Sigmoid colon (tissue), 4 donors: ENCODE measurements at regions not wholly inside any gene's neighbourhood (a gene's known extent, or its start where the extent isn't known, plus 50 kb on each side); places are given as distances from the start of the nearest gene placed in this dataset.

ENCODE experiments used
- POLR2A ChIP-seq, 2 donors: fragments of 450-650 bp; IDR thresholded peaks; one replicate each; pipeline ENCODE4 v1.6.1; 2016; ENCODE audit warnings: antibody characterized with exemption in 2 of 2, mild to moderate bottlenecking in 2 of 2, moderate library complexity in 2 of 2
- POLR2AphosphoS5 ChIP-seq, 4 donors: sonication (generic); formaldehyde crosslinking; IDR thresholded peaks; one replicate each; pipeline ENCODE4 v1.6.1; 2017; ENCODE audit warnings: antibody characterized with exemption in 4 of 4

- TF ChIP-seq POLR2AphosphoS5 (IDR thresholded peaks at IDR 0.05) (no peak), POLR2A (IDR thresholded peaks at IDR 0.05) (no peak)
These were observed 144.6 kb upstream of the SEMA3E start for GRCh38 chr7:83793558-83793957.
